Skeletal muscle tissue (tissue), 3 donors: ENCODE measurements at regions not wholly inside any gene's neighbourhood (a gene's known extent, or its start where the extent isn't known, plus 50 kb on each side); places are given as distances from the start of the nearest gene placed in this dataset.
"Not testable (repeated sequence)": the region's sequence is repeated elsewhere in the genome, so short reads cannot be mapped to it uniquely, and the experiment has no call there.

Source experiments
- H3K27ac ChIP-seq: one replicate; pipeline ENCODE4 v1.7.0; 2013; ENCODE audit warnings: mild to moderate bottlenecking, low read depth, low read length, inconsistent platforms
- H3K27me3 ChIP-seq, 3 donors: one replicate each; pipeline ENCODE4 v1.7.0; 2013; ENCODE audit warnings: low read length in 3 of 3; ENCODE audit not compliant: control insufficient read depth in 3 of 3, insufficient read depth in 3 of 3
- H3K36me3 ChIP-seq, 3 donors: one replicate each; pipeline ENCODE4 v1.7.0; 2013; ENCODE audit warnings: low read length in 3 of 3; ENCODE audit not compliant: control insufficient read depth in 3 of 3, insufficient read depth in 3 of 3
- H3K4me1 ChIP-seq, 3 donors: one replicate each; pipeline ENCODE4 v1.7.0; 2013; ENCODE audit warnings: low read length in 3 of 3, mild to moderate bottlenecking in 3 of 3; ENCODE audit not compliant: control insufficient read depth in 3 of 3, insufficient read depth in 3 of 3
- H3K4me3 ChIP-seq, 3 donors: one replicate each; pipeline ENCODE4 v1.7.0; 2013; ENCODE audit warnings: low read length in 3 of 3
- H3K9ac ChIP-seq, 3 donors: one replicate each; pipeline ENCODE4 v1.7.0; 2013; ENCODE audit warnings: low read length in 3 of 3, mild to moderate bottlenecking in 3 of 3, moderate library complexity in 2 of 3, low read depth in 1 of 3
- H3K9me3 ChIP-seq, 3 donors: one replicate each; pipeline ENCODE4 v1.7.0; 2013; ENCODE audit warnings: low read length in 3 of 3; ENCODE audit not compliant: control insufficient read depth in 3 of 3
- donor health status: Osteomylitis.

DNA sequence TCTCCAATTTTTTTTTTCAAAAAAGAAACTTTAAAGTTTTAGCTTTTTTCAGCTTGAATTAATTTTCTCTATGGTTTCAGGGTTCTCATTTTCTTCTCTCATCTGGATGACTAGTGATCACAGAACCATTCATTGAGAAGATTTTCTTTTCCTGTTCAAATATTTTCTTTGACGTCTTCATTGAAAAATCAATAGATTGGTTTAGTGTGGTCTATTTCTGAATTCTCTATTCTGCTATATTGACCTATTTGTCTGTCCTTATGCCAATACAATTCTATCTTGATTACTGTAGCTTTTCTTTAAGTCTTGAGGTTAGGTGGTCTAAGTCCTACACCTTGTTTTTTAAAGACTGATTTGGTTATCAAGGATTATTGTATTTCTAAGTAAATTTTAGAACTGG, 150.2 kb upstream of the MAN1A1 start:
- H3K27ac ChIP-seq: no peak overlapping the region
- H3K9ac ChIP-seq: no peak overlapping the region
- no peaks in the 10 kb centered on the region for H3K9me3 ChIP-seq
- no peaks in the 10 kb centered on the region for H3K4me1 ChIP-seq
- H3K27me3 ChIP-seq: no peaks in the 10 kb centered on the region
- no peaks in the 10 kb centered on the region for H3K36me3 ChIP-seq
- H3K4me3 ChIP-seq: no peak overlapping the region

DNA sequence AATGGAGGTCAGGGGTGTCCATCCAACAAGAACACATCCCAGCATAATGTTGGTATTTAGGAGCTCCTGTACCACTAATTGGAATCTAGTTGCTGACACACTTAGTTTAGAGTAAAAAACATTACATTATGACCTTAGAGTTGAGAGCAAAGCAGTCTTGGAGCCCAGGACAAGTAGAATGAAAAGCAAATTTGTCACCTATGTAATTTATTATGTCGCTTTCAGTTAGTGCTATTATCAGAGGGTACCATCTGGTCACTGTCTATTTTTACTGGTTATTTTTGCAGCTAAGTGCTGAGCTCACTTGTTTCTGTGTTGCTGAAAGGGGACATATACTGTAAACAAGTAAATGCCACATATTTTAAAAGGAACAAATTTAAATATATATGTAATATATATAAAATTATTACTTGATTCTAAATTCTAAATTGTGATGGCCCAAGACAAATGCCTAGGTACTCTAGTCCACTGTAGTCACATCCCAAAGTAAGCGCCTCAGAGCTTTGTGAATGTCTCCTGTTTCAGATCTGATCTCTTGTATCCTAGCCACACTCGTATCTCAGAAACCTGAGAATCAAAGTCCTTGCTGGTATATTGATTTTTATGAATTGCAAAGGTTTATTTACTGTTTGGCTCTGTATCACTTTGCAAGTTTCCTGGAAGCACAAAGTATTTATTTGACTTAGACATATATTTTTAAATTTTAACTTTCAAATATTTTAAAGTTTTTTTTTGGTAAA, 148.6 kb upstream of the MAN1A1 start:
- no peak overlapping the region for H3K9ac ChIP-seq
- no peaks in the 10 kb centered on the region for H3K36me3 ChIP-seq

DNA sequence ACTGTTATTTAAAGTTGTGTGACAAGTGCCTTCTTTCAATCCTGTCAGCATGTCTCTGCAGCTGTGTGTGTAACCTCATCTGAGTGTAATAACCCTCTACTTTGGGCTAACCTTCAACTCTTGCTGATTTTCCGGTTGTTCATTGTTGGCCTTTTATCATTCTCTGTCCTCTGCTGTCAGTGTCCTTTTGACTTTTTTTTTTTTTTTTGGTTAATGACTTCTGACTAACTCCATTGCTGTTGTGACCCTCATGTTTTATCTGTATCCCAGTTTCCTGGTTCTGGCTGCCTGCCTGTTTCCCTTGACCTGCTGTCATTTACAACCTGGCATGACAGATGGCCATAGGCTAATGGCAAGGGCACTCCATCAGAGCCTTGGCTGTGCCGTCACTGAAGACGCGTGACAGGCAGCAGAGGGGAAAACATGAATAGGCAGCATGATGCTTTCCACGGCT, 145.7 kb upstream of the MAN1A1 start:
- no peak overlapping the region for H3K27ac ChIP-seq

More for the DNA sequence above, 148.6 kb upstream of the MAN1A1 start:
- Histone ChIP-seq H3K27me3 (no peaks in the 10 kb centered on the region), H3K4me1 (no peaks in the 10 kb centered on the region), H3K9me3 (no peaks in the 10 kb centered on the region), H3K27ac (no peak overlapping the region), H3K4me3 (no peak overlapping the region)

DNA sequence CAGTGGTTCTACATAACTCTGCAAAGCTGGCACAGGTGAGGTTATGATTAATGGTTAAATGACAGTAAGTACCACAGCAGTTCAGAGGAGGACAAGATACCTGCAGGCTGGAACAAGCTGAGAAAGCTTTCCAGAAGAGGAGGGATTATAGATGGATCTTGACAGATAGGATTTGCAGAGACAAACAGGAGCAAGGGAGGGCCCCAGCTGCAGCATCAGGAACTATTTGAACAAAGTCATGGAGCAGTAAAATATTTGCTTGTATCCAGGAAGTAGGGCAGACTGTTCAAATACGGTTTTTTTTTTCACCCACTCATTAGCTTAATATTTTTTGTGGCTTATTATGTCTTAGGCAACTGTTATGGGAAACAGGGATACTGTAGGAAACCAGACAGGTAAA, 144.4 kb upstream of the MAN1A1 start:
- H3K9ac ChIP-seq: no peak overlapping the region
- H3K4me1 ChIP-seq: no peaks in the 10 kb centered on the region
- H3K4me3 ChIP-seq: no peak overlapping the region
- no peaks in the 10 kb centered on the region for H3K27me3 ChIP-seq
- no peaks in the 10 kb centered on the region for H3K36me3 ChIP-seq
- no peak overlapping the region for H3K27ac ChIP-seq
- no peaks in the 10 kb centered on the region for H3K9me3 ChIP-seq

More for the DNA sequence above, 145.7 kb upstream of the MAN1A1 start:
- Histone ChIP-seq H3K36me3 (no peaks in the 10 kb centered on the region), H3K27me3 (no peaks in the 10 kb centered on the region), H3K4me3 (no peak overlapping the region), H3K9ac (no peak overlapping the region), H3K9me3 (no peaks in the 10 kb centered on the region), H3K4me1 (no peaks in the 10 kb centered on the region)

DNA sequence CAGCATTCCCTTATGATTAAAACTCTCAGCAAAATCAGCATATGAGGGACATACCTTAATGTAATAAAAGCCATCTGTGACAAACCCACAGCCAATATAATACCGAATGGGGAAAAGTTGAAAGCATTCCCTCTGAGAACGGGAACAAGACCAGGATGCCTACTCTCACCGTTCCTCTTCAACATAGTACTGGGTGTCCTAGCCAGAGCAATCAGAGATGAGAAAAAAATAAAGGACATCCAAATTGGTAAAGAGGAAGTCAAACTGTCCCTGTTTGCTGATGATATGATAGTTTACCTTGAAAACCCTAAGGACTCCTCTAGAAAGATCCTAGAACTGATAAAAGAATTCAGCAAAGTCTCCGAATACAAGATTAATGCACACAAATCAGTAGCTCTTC, 141.6 kb upstream of the MAN1A1 start:
- not testable (repeated sequence) for H3K9ac ChIP-seq, H3K9me3 ChIP-seq, H3K27ac ChIP-seq, H3K27me3 ChIP-seq, H3K4me3 ChIP-seq, H3K36me3 ChIP-seq, H3K4me1 ChIP-seq

DNA sequence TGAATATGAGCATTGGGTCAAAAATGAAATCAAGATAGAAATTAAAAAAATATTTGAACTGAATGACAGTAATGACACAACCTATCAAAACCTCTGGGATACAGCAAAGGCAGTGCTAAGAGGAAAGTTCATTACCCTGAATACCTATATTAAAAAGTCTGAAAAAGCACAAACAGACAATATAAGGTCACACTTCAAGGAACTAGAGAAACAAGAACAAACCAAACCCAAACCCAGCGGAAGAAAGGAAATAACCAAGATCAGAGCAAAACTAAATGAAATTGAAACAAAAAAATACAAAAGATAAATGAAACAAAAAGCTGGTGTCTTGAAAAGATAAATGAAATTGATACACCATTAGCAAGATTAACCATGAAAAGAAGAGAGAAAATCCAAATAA, 140.5 kb upstream of the MAN1A1 start:
- not testable (repeated sequence) for H3K4me1 ChIP-seq, H3K36me3 ChIP-seq, H3K4me3 ChIP-seq, H3K27me3 ChIP-seq, H3K27ac ChIP-seq, H3K9ac ChIP-seq, H3K9me3 ChIP-seq

DNA sequence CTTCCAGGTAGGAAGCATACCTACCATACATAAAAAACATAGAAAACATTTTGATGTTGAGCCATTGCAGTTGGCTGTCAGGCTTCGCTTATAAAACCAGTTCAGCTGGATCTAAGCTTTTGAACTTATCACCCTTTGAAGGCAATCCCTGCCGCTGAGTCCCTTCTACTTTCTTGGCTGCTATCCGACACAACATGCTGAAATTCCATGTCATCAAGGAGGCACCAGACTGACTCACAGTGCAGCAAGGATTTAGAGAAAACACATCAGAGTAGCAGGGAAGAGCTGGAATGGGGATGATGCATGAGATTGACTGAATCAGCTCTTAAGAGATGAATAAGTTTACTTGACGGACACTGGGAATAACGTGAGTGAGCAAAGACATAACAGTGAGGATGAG, 135.0 kb upstream of the MAN1A1 start:
- no peak overlapping the region for H3K9ac ChIP-seq
- H3K9me3 ChIP-seq: no peaks in the 10 kb centered on the region
- no peak overlapping the region for H3K27ac ChIP-seq
- no peaks in the 10 kb centered on the region for H3K4me1 ChIP-seq
- no peaks in the 10 kb centered on the region for H3K36me3 ChIP-seq
- H3K4me3 ChIP-seq: no peak overlapping the region
- H3K27me3 ChIP-seq: no peaks in the 10 kb centered on the region

DNA sequence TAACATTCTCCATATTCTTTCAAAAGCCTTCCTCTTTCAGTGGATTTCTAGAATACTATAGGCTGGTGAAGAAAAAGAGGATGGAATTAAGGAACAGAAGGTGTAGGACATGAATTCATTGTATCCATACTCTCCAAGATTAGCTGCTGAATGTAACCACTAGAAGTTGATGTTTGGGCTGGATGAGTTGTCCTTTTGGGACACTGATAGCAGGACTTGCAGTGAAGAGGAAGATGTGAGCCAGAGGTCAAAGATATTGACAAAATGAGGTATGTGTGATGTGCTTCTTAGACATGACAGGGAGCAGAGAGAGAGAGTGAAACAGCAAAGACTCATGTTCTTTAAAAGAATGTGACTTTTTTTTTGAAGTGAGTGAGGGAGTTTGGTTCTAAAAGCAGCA, 134.3 kb upstream of the MAN1A1 start:
- no peak overlapping the region for H3K27ac ChIP-seq
- H3K36me3 ChIP-seq: no peaks in the 10 kb centered on the region
- H3K9ac ChIP-seq: no peak overlapping the region
- no peak overlapping the region for H3K4me3 ChIP-seq
- H3K27me3 ChIP-seq: no peaks in the 10 kb centered on the region
- H3K4me1 ChIP-seq: no peaks in the 10 kb centered on the region
- H3K9me3 ChIP-seq: no peaks in the 10 kb centered on the region

DNA sequence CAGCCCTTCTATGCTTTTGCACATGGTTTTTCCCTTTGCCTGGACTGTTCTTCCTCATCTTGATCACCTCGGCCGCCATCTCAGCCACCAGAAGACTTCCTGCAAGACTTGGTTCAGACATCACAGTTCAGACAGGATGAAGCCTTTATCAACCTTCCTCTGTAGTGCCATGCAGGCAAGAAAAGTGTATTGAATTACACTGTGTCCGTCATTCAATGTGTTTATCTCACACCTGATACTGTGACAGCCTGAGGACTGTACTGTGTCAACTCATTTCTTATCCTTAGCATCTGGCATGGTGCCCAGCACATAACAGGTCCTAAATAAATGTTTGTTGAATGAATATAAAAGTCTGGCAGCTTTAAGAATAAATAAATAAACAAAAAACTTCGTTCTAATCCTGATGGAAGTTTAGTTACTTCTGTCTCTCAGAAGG, 133.3 kb upstream of the MAN1A1 start:
- H3K36me3 ChIP-seq: no peaks in the 10 kb centered on the region
- H3K4me3 ChIP-seq: no peak overlapping the region
- no peak overlapping the region for H3K9ac ChIP-seq
- no peak overlapping the region for H3K27ac ChIP-seq
- H3K9me3 ChIP-seq: no peaks in the 10 kb centered on the region
- H3K27me3 ChIP-seq: no peaks in the 10 kb centered on the region
- no peaks in the 10 kb centered on the region for H3K4me1 ChIP-seq

DNA sequence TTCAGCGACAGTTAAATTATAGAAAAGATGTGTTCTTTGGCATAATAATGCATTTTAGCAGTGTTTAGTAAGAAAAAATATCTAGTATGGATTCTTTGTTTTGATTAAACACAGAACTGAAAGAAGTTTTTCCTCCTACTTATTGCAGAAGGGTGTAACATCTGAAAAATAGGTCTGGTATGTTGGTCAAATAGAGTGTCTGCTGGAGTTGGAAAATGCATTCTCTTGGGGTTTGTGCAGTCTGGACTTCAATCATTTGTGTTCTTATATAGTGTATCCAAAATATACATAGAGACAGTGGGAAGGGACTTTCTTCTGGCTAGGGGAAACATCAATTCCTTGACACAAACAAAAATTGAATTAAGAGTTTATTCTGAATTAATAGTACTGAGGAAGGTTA, 132.4 kb upstream of the MAN1A1 start:
- Histone ChIP-seq H3K27ac (no peak overlapping the region), H3K9ac (no peak overlapping the region), H3K9me3 (no peaks in the 10 kb centered on the region), H3K4me3 (no peak overlapping the region), H3K4me1 (no peaks in the 10 kb centered on the region), H3K36me3 (no peaks in the 10 kb centered on the region), H3K27me3 (no peaks in the 10 kb centered on the region)
